ENCODE measurements at regions not wholly inside any gene's neighbourhood (a gene's known extent, or its start where the extent isn't known, plus 50 kb on each side); places are given as distances from the start of the nearest gene placed in this dataset.
"Not testable (repeated sequence)": the region's sequence is repeated elsewhere in the genome, so short reads cannot be mapped to it uniquely, and the experiment has no call there.

- DNase-seq (ENCODE audit: low spot score) = no peak
- in situ Hi-C loops (cut with MboI; ENCODE audit: low pct_unique_long_range_greater_than_20kb, low sequenced_read_pairs, unreplicated experiment) = no loop called here
- TF ChIP-seq, protein P1, sequence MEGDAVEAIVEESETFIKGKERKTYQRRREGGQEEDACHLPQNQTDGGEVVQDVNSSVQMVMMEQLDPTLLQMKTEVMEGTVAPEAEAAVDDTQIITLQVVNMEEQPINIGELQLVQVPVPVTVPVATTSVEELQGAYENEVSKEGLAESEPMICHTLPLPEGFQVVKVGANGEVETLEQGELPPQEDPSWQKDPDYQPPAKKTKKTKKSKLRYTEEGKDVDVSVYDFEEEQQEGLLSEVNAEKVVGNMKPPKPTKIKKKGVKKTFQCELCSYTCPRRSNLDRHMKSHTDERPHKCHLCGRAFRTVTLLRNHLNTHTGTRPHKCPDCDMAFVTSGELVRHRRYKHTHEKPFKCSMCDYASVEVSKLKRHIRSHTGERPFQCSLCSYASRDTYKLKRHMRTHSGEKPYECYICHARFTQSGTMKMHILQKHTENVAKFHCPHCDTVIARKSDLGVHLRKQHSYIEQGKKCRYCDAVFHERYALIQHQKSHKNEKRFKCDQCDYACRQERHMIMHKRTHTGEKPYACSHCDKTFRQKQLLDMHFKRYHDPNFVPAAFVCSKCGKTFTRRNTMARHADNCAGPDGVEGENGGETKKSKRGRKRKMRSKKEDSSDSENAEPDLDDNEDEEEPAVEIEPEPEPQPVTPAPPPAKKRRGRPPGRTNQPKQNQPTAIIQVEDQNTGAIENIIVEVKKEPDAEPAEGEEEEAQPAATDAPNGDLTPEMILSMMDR (IDR thresholded peaks at IDR 0.05; ENCODE audit: extremely low read depth, insufficient read depth, missing control alignments) = no peak
Measured at GRCh38 chr5:123708074-123708806, 196.3 kb downstream of the CSNK1G3 start.

DNA sequence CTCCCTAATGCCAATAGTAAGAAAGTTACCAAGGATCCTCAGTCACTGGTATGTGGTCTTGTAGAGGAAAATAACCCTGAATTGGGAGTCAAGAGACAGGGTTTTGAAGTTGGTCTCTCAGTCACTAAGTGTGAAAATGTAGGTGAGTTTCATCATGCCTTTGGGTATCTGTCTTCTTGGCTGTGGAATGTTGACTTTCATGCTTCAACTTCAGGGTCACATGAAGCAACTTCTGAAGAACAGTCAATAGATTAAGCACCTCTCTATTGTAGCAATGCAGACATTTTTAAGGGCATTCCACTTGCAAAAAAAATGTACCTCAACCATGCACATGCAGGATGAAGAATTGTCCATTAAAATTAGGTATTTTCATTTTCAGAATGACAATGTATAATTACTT, 194.6 kb downstream of the CSNK1G3 start:
- TF ChIP-seq, protein P1 (IDR thresholded peaks at IDR 0.05; ENCODE audit: extremely low read depth, insufficient read depth, missing control alignments) = no peak
- in situ Hi-C loops (cut with MboI; ENCODE audit: low pct_unique_long_range_greater_than_20kb, low sequenced_read_pairs, unreplicated experiment) = no loop called here

GRCh38 chr5:123705741-123706140, 193.8 kb downstream of the CSNK1G3 start:
- DNase-seq (ENCODE audit: low spot score) = no peak
- in situ Hi-C loops (cut with MboI; ENCODE audit: low pct_unique_long_range_greater_than_20kb, low sequenced_read_pairs, unreplicated experiment) = no loop called here
- TF ChIP-seq, protein P1 (IDR thresholded peaks at IDR 0.05; ENCODE audit: extremely low read depth, insufficient read depth, missing control alignments) = no peak

More for the DNA sequence above, 194.6 kb downstream of the CSNK1G3 start:
- no peak for DNase-seq (ENCODE audit: low spot score)

DNA sequence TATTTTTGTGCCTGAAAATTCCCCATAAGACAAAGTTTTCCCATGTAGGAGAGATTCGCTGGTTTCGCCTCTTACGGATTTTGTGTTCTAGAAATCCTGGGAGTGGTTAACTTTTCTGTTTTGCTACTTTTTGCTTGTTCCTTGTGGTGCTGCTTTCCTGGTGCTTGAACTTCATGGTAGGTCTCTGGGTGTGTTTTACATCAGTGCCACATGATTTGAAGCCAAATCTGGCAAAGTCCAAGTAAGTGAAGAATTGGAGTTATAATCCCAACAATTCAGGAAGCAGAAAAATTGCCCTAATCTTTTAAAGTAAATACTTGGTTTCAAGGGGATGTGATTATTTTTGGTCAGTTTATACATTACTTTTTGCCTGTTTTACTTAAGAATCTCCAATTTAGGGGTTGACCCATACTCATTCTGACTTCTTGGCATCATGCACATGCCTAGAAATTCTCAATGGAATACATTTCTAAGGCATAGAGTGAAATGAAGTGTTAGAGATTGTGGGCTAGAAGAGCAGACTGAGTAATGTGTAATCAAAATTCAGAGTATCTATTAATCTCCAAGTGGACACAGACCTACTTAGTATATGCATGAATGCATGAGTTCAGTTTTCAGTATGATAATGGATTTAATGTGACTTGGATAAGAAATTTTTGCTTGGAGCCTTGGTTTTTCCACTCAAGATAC, 189.7 kb downstream of the CSNK1G3 start:
- TF ChIP-seq, protein P1 (IDR thresholded peaks at IDR 0.05; ENCODE audit: extremely low read depth, insufficient read depth, missing control alignments) = no peak
- no peak for DNase-seq (ENCODE audit: low spot score)
- in situ Hi-C loops (cut with MboI; ENCODE audit: low pct_unique_long_range_greater_than_20kb, low sequenced_read_pairs, unreplicated experiment) = no loop called here

GRCh38 chr5:123700624-123701287, 188.8 kb downstream of the CSNK1G3 start:
- in situ Hi-C loops (cut with MboI; ENCODE audit: low pct_unique_long_range_greater_than_20kb, low sequenced_read_pairs, unreplicated experiment) = no loop called here
- TF ChIP-seq, protein P1 (IDR thresholded peaks at IDR 0.05; ENCODE audit: extremely low read depth, insufficient read depth, missing control alignments) = no peak
- no peak for DNase-seq (ENCODE audit: low spot score)

DNA sequence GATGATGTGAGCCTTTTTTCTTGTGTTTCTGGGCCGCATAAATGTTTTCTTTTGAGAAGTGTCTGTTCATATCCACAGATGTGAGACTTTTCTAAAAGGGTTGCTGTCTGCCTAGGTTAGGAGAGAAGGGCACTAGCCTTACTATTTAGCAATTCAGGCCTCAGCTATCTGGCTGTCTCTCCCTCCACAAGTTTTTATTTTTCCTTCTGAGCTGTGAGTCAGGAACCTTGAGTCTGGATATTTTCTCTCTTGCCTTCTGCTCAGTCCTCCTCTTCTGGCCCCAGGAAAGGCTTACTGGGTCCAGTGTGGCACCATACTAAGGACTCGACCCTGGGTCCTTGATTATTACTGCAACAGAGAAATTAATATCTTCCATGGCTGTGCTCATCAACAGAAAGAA, 187.6 kb downstream of the CSNK1G3 start:
- no peak for DNase-seq (ENCODE audit: low spot score)
- in situ Hi-C loops (cut with MboI; ENCODE audit: low pct_unique_long_range_greater_than_20kb, low sequenced_read_pairs, unreplicated experiment) = no loop called here
- TF ChIP-seq, protein P1 (IDR thresholded peaks at IDR 0.05; ENCODE audit: extremely low read depth, insufficient read depth, missing control alignments) = no peak

DNA sequence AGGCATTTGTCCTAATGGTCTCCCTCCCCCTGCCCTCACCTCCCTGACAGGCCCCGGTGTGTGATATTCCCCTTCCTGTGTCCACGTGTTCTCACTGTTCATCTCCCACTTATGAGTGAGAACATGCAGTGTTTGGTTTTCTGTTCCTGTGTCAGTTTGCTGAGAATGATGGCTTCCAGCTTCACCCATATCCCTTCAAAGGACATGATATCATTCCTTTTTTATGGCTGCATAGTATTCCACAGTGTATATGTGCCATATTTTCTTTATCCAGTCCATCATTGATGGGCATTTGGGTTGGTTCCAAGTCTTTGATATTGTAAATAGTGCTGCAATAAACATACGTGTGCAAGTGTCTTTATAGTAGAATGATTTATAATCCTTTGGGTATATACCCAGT, 187.0 kb downstream of the CSNK1G3 start:
- DNase-seq (ENCODE audit: low spot score); in situ Hi-C loops (cut with MboI; ENCODE audit: low pct_unique_long_range_greater_than_20kb, low sequenced_read_pairs, unreplicated experiment): not testable (repeated sequence)
